K562 (cell line): ENCODE measurements at regions not wholly inside any gene's neighbourhood (a gene's known extent, or its start where the extent isn't known, plus 50 kb on each side); places are given as distances from the start of the nearest gene placed in this dataset.

Experiments used
- ILK ChIP-seq: fragments of 450-650 bp; IDR thresholded peaks from 2 replicates; pipeline ENCODE4 v1.6.1; 2016; ENCODE audit warnings: missing genetic modification characterization, low read depth, mild to moderate bottlenecking, missing compliant biosample characterization, moderate library complexity, borderline replicate concordance
- MAFF ChIP-seq: IDR thresholded peaks from 2 replicates; pipeline ENCODE4 v1.6.1; 2012; ENCODE audit warnings: low read length, improper control_type of control experiment
- MGA ChIP-seq: fragments of 450-650 bp; IDR thresholded peaks from 2 replicates; pipeline ENCODE4 v1.6.1; 2016; ENCODE audit warnings: mild to moderate bottlenecking, moderate library complexity
- NR2C1 ChIP-seq, 2 experiments: fragments of 450-650 bp; IDR thresholded peaks; 2 replicates each; pipeline ENCODE4 v1.6.1; 2017; ENCODE audit warnings: mild to moderate bottlenecking in 2 of 2, antibody characterized with exemption in 1 of 2, inconsistent platforms in 1 of 2, missing compliant biosample characterization in 1 of 2, missing genetic modification characterization in 1 of 2
- NUFIP1 ChIP-seq: fragments of 450-650 bp; IDR thresholded peaks from 2 replicates; pipeline ENCODE4 v1.6.1; 2018; ENCODE audit not compliant: partially characterized antibody
- RERE ChIP-seq: sonication (generic); formaldehyde crosslinking; IDR thresholded peaks from 2 replicates; pipeline ENCODE4 v1.8.0; 2023; ENCODE audit warnings: missing genetic modification reagents, mild to moderate bottlenecking, borderline replicate concordance
- SAFB2 ChIP-seq: fragments of 200-400 bp; formaldehyde crosslinking; IDR thresholded peaks from 2 replicates; pipeline ENCODE4 v1.6.1; 2018; ENCODE audit warnings: borderline replicate concordance, low read length, low read depth, moderate library complexity; ENCODE audit not compliant: severe bottlenecking
- SP1 ChIP-seq: sonication (generic); formaldehyde crosslinking; IDR thresholded peaks from 2 replicates; pipeline ENCODE4 v1.8.1; 2022; ENCODE audit warnings: mild to moderate bottlenecking, missing genetic modification reagents
- ZNF277 ChIP-seq: fragments of 250-450 bp; sonication (Bioruptor Pico); IDR thresholded peaks from 2 replicates; pipeline ENCODE4 v1.8.0; 2022; ENCODE audit warnings: inconsistent platforms, mild to moderate bottlenecking, moderate library complexity, borderline replicate concordance
- ZNF444 ChIP-seq: fragments of 250-450 bp; sonication (Bioruptor Pico); IDR thresholded peaks from 2 replicates; pipeline ENCODE4 v1.4.0; 2020; ENCODE audit warnings: mild to moderate bottlenecking, moderate library complexity

- TF ChIP-seq MGA: no peak
- no peak for TF ChIP-seq ZNF277 (CRISPR knock-in tag)
- no peak for TF ChIP-seq SAFB2
- TF ChIP-seq RERE (CRISPR knock-in tag): no peak
- TF ChIP-seq SP1 (CRISPR knock-in tag): no peak
- TF ChIP-seq ILK (tag): no peak
- TF ChIP-seq MAFF: no peak
- TF ChIP-seq ZNF444 (CRISPR knock-in tag): no peak
- no peak for TF ChIP-seq NUFIP1
- TF ChIP-seq NR2C1 (IDR thresholded peaks at IDR 0.05): no peak
- TF ChIP-seq NR2C1 (tag; IDR thresholded peaks at IDR 0.05): no peak
These were observed 288.4 kb upstream of the TRIB2 start (continued) for GRCh38 chr2:12428324-12428723.
